OCI-LY1 (cell line): ENCODE measurements at regions not wholly inside any gene's neighbourhood (a gene's known extent, or its start where the extent isn't known, plus 50 kb on each side); places are given as distances from the start of the nearest gene placed in this dataset.

Source experiments
- H2AFZ ChIP-seq: fragments of 200-600 bp; sonication (generic), shearing (Covaris generic); 2 replicates; pipeline ENCODE4 v1.6.0; 2014; ENCODE audit warnings: antibody characterized with exemption, mild to moderate bottlenecking, low read length
- H3F3A ChIP-seq: fragments of 200-600 bp; sonication (generic), shearing (Covaris generic); 2 replicates; pipeline ENCODE4 v1.6.0; 2014; ENCODE audit warnings: mild to moderate bottlenecking, antibody characterized with exemption, low read length, moderate library complexity; ENCODE audit not compliant: insufficient read depth
- H3K27ac ChIP-seq: fragments of 200-600 bp; sonication (generic); 2 replicates; pipeline ENCODE4 v1.5.1; 2014; ENCODE audit warnings: low read length, mixed run types, mild to moderate bottlenecking, low read depth; ENCODE audit not compliant: poor library complexity, severe bottlenecking
- H3K27me3 ChIP-seq: fragments of 200-600 bp; sonication (generic); 2 replicates; pipeline ENCODE4 v1.6.0; 2014; ENCODE audit warnings: antibody characterized with exemption, mild to moderate bottlenecking, low read length, moderate library complexity; ENCODE audit not compliant: insufficient read depth
- H3K36me3 ChIP-seq: fragments of 200-600 bp; sonication (generic); 2 replicates; pipeline ENCODE4 v1.6.1; 2014; ENCODE audit warnings: mild to moderate bottlenecking, antibody characterized with exemption, low read length, moderate library complexity, mixed read lengths; ENCODE audit not compliant: insufficient read depth
- H3K4me1 ChIP-seq: fragments of 200-600 bp; sonication (generic); 2 replicates; pipeline ENCODE4 v1.5.1; 2014; ENCODE audit warnings: mild to moderate bottlenecking, low read length, moderate library complexity; ENCODE audit not compliant: insufficient read depth, severe bottlenecking
- H3K4me2 ChIP-seq: fragments of 200-600 bp; sonication (generic), shearing (Covaris generic); 2 replicates; pipeline ENCODE4 v1.6.1; 2014; ENCODE audit warnings: low read length
- H3K4me3 ChIP-seq: fragments of 200-600 bp; sonication (generic); 2 replicates; pipeline ENCODE4 v1.5.1; 2014; ENCODE audit warnings: low read length, low read depth, mild to moderate bottlenecking, mixed read lengths; ENCODE audit not compliant: poor library complexity, severe bottlenecking
- H3K79me2 ChIP-seq: fragments of 200-600 bp; shearing (Covaris generic); 2 replicates; pipeline ENCODE4 v1.6.1; 2016; ENCODE audit warnings: mixed run types, low read length, mixed read lengths; ENCODE audit not compliant: insufficient read depth
- H3K9ac ChIP-seq: fragments of 200-600 bp; sonication (generic), shearing (Covaris generic); 2 replicates; pipeline ENCODE4 v1.6.1; 2014; ENCODE audit warnings: mild to moderate bottlenecking, low read length, mixed read lengths
- H3K9me2 ChIP-seq: fragments of 200-600 bp; sonication (generic), shearing (Covaris generic); 2 replicates; pipeline ENCODE4 v1.6.1; 2014; ENCODE audit warnings: low read depth, mild to moderate bottlenecking, low read length, mixed read lengths
- H3K9me3 ChIP-seq: fragments of 200-600 bp; shearing (Covaris generic); 2 replicates; pipeline ENCODE4 v1.6.1; 2014; ENCODE audit warnings: low read length, mixed read lengths
- H4K20me1 ChIP-seq: fragments of 200-600 bp; sonication (generic), shearing (Covaris generic); 2 replicates; pipeline ENCODE4 v1.6.0; 2016; ENCODE audit warnings: mild to moderate bottlenecking, low read length; ENCODE audit not compliant: insufficient read depth
- CTCF ChIP-seq: fragments of 200-600 bp; sonication (generic), shearing (Covaris generic); IDR thresholded peaks from 2 replicates; pipeline ENCODE4 v1.5.1; 2017; ENCODE audit warnings: mild to moderate bottlenecking, antibody characterized with exemption, low read length, moderate library complexity, mixed read lengths
- EZH2 ChIP-seq: fragments of 200-600 bp; sonication (generic), shearing (Covaris generic); IDR thresholded peaks from 2 replicates; pipeline ENCODE4 v1.8.0; 2017; ENCODE audit warnings: borderline replicate concordance, mixed run types, mild to moderate bottlenecking, antibody characterized with exemption, low read length, moderate library complexity, mixed read lengths

DNA sequence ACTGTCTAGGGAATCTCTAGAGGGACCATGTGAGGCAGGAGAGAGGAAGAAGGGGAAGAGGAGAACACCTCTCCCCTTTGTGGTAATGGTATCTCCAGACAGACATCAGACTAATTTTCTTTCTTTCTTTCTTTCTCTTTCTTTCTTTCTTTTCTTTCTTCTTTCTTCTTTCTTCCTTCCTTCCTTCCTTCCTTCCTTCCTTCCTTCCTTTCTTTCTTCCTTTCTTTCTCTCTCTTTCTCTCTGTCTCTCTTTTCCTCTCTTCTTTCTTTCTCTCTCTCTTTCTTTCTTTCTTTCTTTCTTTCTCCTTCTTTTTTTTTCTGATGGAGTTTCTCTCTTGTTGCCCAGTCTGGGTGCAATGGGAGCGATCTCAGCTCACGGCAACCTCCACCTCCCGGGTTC, 73.2 kb upstream of the PAX2 start:
- no peaks in the 10 kb centered on the region for H3K4me1 ChIP-seq
- no peaks in the 10 kb centered on the region for H3K79me2 ChIP-seq
- no peaks in the 10 kb centered on the region for H4K20me1 ChIP-seq
- no peak overlapping the region for H2AFZ ChIP-seq
- TF ChIP-seq CTCF: no peak
- TF ChIP-seq EZH2: no peak
- no peak overlapping the region for H3K27ac ChIP-seq
- H3K9me2 ChIP-seq: no peaks in the 10 kb centered on the region
- no peaks in the 10 kb centered on the region for H3K27me3 ChIP-seq
- no peak overlapping the region for H3K4me3 ChIP-seq
- H3K9ac ChIP-seq: no peak overlapping the region
- H3K4me2 ChIP-seq: no peak overlapping the region
- no peaks in the 10 kb centered on the region for H3F3A ChIP-seq
- no peaks in the 10 kb centered on the region for H3K9me3 ChIP-seq
- no peaks in the 10 kb centered on the region for H3K36me3 ChIP-seq

DNA sequence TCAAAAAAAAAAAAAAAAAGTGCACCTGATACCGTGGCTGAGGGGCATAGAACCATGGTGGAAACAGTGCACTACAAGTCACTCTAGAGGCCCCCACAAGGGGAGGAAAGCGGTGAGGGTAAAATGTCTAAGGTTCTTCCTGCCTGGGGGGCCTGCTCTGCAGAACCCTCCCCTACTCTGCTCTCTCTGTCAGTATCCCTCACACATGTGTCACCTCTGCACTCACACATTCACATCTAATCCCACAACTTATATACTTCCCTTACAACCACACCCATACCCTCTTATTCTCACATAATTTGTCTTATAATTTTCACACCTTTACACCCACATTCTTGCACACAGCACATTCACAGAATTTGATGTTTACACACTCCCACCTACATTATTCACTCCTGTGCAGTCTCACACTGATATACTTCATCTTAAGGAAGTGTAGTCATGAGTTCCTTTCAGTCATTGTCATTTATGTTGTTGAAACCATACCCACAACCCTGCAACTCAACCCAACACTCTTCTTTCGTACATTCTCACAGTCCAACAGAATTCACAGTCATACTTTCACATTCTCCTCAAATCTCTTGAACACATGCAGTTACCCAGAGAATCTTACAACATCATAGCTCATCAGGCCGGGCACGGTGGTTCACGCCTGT, 68.0 kb upstream of the PAX2 start:
- H3K4me3 ChIP-seq: no peak overlapping the region
- H3K9ac ChIP-seq: no peak overlapping the region
- H3F3A ChIP-seq: no peaks in the 10 kb centered on the region
- no peak overlapping the region for H3K27ac ChIP-seq
- H4K20me1 ChIP-seq: no peaks in the 10 kb centered on the region
- H3K27me3 ChIP-seq: no peaks in the 10 kb centered on the region
- no peak for TF ChIP-seq CTCF
- no peak for TF ChIP-seq EZH2
- H3K36me3 ChIP-seq: no peaks in the 10 kb centered on the region
- no peaks in the 10 kb centered on the region for H3K9me3 ChIP-seq
- H3K4me1 ChIP-seq: no peaks in the 10 kb centered on the region
- H3K79me2 ChIP-seq: no peaks in the 10 kb centered on the region
- no peak overlapping the region for H3K4me2 ChIP-seq
- H3K9me2 ChIP-seq: no peaks in the 10 kb centered on the region
- no peak overlapping the region for H2AFZ ChIP-seq

GRCh38 chr10:100679327-100679726, 66.1 kb upstream of the PAX2 start:
- Histone ChIP-seq H4K20me1 (no peaks in the 10 kb centered on the region), H3K9me3 (no peaks in the 10 kb centered on the region), H3F3A (no peaks in the 10 kb centered on the region), H3K79me2 (no peaks in the 10 kb centered on the region), H3K27ac (no peak overlapping the region), H3K9ac (no peak overlapping the region), H3K4me2 (no peak overlapping the region), H3K36me3 (no peaks in the 10 kb centered on the region), H3K9me2 (no peaks in the 10 kb centered on the region), H2AFZ (no peak overlapping the region), H3K4me1 (no peaks in the 10 kb centered on the region), H3K27me3 (no peaks in the 10 kb centered on the region), H3K4me3 (no peak overlapping the region)
- no peak for TF ChIP-seq CTCF
- TF ChIP-seq EZH2: no peak
